Activated naive CD4-positive, alpha-beta T cell treated with anti-CD3 and anti-CD28 coated beads, Interleukin-2, amount 50 U/mL, for 16 hours (primary cell): ENCODE measurements at regions not wholly inside any gene's neighbourhood (a gene's known extent, or its start where the extent isn't known, plus 50 kb on each side); places are given as distances from the start of the nearest gene placed in this dataset.

Source experiments
- DNase-seq: peaks from one replicate; pipeline ENCODE4 v3.0.0-alpha.2; 2020

GRCh38 chr9:134967547-134967930 is 49.8 kb upstream of the FCN1 start:
- no peak for DNase-seq

- no peak for DNase-seq
Measured at GRCh38 chr9:134968011-134968822, 50.5 kb upstream of the FCN1 start.

GRCh38 chr9:134968823-134969090 is 51.0 kb upstream of the FCN1 start:
- DNase-seq = no peak

- no peak for DNase-seq
Measured at GRCh38 chr9:134969156-134970045, 51.7 kb upstream of the FCN1 start.

GRCh38 chr9:134970198-134970597 is 52.5 kb upstream of the FCN1 start:
- no peak for DNase-seq

GRCh38 chr9:134970719-134971118 is 53.0 kb upstream of the FCN1 start:
- DNase-seq = no peak

GRCh38 chr9:134971196-134971595 is 53.5 kb upstream of the FCN1 start:
- DNase-seq = no peak

- peak; percentile 1 for DNase-seq
Measured at GRCh38 chr9:134971696-134972095, 54.0 kb upstream of the FCN1 start.

DNA sequence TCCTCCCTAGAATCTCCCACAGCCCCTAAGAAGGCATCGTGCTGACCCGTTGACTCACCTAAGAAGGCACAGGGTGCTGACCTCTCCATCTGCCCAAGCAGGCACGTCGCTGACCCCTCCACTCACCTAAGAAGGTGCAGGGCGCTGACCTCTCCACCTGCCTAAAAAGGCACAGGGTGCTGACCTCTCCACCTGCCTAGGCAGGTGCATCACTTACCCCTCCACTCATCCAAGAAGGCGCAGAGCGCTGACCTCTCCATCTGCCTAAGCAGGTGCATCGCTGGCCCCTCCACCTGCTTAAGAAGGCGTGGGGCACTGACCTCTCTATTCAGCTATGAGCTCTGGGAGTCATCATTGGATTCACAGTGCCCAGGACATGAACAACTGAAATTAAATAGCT is 54.4 kb upstream of the FCN1 start:
- DNase-seq = peak; percentile 8

DNA sequence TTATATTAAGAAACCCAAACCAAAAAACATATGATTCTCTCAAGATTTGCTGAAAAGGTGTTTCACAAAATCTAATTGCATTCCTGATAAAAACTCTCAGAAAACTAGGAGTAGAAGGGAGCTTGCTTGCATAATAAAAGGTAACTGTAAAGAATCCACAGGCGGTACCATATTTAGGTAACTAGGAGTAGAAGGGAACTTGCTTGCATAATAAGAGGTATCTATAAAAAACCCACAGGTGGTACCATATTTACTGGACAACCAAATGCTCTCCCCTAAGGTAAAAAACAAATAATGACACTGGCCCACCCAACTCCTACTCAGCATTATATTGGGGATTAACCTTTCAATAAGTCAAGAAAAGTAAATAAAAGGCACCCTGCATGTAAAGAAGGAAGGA is 57.5 kb upstream of the FCN1 start:
- DNase-seq = no peak

DNA sequence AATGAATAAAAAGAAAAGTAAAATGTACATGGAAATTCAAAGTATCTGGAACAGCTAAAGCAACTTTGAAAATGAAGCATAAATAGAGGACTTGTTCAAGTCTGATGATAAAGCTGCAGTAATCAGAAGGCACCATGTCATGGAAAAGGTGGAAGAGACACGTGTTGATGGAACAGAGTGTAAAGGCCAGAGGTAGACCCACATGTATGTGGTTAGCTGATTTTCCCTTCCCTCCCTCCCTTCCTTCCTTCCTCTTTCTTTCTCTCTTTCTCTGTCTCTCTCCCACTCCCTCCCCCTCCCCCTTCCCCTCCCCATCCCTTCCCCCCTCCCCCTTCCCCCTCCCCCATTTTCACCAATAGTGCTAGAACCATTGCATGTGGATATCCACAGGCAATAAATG is 58.7 kb upstream of the FCN1 start:
- no peak for DNase-seq

DNA sequence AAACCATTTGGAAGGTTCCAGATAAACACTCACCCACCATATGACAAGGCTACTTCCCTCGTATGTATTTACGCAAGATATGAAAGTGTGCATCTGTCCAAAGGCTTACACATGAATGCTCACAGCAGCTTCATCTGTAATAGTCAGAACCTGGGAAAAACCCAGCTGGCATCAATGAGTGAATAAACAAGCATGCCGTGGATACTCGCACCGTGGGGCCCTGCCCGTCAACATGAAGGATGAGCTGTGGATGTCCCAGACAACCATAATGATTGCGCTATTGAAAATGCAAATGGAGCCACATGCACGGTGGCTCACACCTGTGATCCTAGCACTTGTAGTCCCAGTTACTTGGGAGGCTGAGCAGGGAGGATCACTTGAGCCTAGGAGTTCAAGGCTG is 60.6 kb upstream of the FCN1 start:
- DNase-seq = no peak

GRCh38 chr9:134980516-134980915 is 62.8 kb upstream of the FCN1 start:
- DNase-seq = no peak

GRCh38 chr9:134980991-134981390 is 63.3 kb upstream of the FCN1 start:
- DNase-seq = no peak

DNA sequence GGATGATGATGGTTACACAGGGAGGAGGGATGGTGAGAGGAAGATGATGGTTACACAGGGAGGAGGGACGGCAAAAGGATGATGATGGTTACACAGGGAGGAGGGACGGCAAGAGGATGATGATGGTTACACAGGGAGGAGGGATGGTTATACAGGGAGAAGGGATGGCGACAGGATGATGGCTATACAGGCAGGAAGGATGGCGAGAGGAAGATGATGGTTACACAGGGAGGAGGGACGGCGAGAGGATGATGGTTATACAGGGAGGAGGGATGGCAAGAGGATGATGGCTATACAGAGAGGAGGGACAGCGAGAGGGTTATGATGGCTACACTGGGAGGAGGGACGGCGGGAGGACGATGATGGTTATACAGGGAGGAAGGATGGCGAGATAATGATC is 64.1 kb upstream of the FCN1 start:
- no peak for DNase-seq

DNA sequence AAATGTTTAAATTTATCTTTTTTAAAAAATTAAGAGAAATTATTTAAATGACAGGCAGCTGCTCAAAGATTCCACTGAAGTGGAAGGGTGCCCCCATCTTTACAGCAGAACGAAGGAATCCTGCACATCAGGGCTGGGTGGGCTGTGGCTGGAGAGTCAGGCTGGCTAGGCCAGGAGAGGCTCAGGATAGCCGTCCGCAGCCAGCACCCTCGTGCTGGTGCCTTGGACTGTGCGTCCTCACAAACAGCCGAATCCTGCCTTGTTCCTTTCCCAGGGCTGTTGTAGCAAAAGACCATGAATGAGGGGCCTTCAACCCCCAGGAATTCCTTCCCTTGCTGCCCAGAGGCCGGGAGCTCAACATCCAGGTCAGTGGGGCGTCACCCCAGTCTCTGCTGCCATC is 64.6 kb upstream of the FCN1 start:
- DNase-seq = no peak

- no peak for DNase-seq
Measured at GRCh38 chr9:134983074-134983473, 65.4 kb upstream of the FCN1 start.

DNA sequence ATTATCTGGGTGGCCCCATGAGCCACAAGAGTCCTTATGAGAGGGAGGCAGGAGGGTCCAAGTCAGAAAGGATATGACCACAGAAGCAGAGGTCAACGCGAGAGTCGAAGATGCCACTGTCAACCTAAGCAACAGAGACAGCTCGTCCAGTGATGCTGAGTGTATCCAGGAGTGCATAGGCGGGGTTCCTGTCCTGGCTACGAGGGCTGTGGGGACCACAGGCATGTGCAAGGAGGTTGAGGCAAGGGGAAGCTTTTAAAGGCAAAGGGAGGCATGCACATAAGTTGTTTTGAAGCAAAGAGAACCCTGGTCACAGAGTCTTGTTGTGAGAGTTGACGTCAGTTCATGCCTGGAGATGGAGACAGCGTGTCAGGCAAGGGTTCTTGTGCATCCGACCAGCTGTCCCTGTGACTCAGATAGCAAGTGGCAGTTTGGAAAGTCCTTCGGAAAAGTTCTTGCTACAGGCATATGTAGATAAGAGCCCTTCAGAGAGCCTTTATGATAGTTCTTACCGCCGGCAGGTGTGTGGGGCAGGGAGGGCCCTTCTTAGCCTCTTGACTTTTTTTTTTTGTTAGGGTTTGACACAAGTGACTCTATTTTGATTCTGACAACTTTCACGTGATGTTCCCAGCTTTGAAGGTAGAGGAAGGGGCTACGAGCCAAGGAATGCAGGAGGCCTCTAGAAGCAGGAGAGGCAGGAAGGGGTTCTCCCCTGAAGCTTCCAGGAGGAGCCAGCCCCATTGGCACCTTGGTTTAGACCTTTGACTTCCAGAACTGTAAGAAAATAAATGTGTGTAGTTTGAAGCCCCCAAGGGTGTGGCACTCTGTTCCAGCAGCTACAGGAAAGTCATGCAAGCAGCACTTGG is 66.0 kb upstream of the FCN1 start:
- no peak for DNase-seq

DNA sequence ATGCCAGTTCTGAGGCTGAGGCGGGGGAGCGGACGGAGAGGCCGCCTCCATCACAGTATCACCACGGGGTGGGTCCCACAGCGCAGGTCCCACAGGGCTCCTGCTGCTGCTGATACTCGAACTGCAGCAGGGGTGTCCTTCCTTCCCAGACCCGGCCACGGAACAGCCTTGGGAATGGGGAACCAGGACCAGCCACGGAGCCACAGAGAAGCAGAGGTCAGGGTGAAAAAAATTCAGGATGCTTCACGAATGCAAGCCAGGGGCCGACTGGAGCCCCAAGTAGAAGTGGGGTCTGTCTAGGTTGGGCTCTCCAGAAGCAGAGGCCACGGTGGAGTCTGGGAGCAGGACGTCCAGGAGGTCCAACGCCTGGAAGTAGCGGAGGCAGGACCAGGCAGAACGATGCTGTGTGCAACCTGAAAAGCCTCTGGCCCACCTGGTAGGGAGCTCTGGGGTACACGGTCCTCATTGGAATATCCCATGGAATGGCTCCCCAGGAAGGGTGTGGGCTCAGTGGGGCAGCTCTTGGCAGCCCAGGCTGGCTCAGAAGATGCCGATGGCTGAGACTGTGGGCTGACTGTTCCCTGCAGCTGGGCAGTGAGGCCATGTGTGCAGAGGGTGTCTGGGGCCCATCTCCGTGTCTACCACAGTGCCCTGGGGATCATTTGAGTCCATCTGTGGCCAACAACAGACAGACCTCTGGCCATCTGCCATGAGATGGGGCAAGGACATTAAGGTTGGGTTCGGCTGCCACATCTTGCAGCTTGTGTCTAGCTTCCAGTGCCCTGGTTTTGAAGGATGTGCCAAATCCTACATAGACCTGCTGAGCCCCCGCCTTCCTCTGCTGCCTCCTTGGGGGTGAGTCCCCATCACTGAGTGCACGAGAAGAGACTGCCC is 66.9 kb upstream of the FCN1 start:
- no peak for DNase-seq

DNA sequence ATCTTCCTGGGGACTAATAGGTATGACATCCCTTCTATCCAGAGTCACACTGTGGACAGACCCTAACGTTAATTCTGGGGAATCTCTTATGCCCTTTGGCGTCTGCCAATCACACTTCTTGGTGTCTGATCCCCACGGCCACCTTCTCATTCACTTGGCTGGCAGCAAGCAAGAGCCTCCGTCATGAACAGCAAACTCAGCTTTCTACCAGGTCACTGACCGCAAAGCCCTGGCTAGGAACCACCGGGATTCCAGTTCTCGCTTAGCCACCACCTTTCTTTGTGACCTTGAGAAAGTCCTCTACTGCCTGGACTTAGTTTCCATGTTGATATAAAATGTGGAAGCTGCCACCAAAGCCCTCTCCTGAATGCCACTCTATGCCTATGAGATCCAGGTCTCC is 67.7 kb upstream of the FCN1 start:
- no peak for DNase-seq

GRCh38 chr9:134986957-134987356 is 69.2 kb upstream of the FCN1 start:
- DNase-seq = no peak

- DNase-seq = no peak
Measured at GRCh38 chr9:134987376-134987775, 69.7 kb upstream of the FCN1 start.
